T-helper 2 cell treated with Interferon-gamma antibody and Interleukin-4, amounts not matched to agents 5 μg/mL and 100 μg/mL, for 36 hours (primary cell): ENCODE measurements at regions not wholly inside any gene's neighbourhood (a gene's known extent, or its start where the extent isn't known, plus 50 kb on each side); places are given as distances from the start of the nearest gene placed in this dataset.
"Not testable (repeated sequence)": the region's sequence is repeated elsewhere in the genome, so short reads cannot be mapped to it uniquely, and the experiment has no call there.

ENCODE experiments used
- DNase-seq: peaks from one replicate; pipeline ENCODE4 v3.0.0; 2021; ENCODE audit warnings: low spot score
- H3K27ac Mint-ChIP-seq: one replicate; pipeline ENCODE4 v1.8.0; 2021; ENCODE audit warnings: mild to moderate bottlenecking, mixed read lengths
- H3K27me3 Mint-ChIP-seq: one replicate; pipeline ENCODE4 v1.8.0; 2021; ENCODE audit warnings: low read depth, mixed read lengths
- H3K36me3 Mint-ChIP-seq: one replicate; pipeline ENCODE4 v1.8.0; 2021; ENCODE audit warnings: low read depth, mixed read lengths
- H3K4me1 Mint-ChIP-seq: one replicate; pipeline ENCODE4 v1.8.0; 2021; ENCODE audit warnings: low read depth, mixed read lengths
- H3K4me3 Mint-ChIP-seq: one replicate; pipeline ENCODE4 v1.8.0; 2022; ENCODE audit warnings: mild to moderate bottlenecking, moderate library complexity, mixed read lengths
- H3K9me3 Mint-ChIP-seq: one replicate; pipeline ENCODE4 v1.8.0; 2021; ENCODE audit warnings: mixed read lengths

DNA sequence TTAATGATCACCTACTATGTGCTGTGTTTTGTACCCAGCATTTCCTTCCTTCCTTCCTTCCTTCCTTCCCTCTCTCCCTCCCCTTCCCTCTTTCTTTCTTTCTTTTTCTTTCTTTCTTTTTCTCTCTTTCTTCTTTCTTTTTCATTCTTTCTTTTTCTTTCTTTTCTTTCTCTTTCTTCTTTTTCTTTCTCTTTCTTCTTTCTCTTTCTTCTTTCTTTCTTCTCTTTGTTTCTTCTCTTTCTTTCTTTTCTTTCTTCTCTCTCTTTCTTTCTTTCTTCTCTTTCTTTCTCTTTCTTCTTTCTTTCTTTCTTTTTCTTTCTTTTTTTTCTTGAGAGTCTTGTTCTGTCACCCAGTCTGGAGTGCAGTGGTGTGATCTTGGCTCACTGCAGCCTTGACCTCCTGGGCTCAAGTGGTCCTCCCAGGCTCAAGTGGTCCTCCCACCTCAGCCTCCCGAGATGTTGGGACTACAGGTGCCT lies 165.7 kb upstream of the MVB12B start:
- Mint-ChIP-seq H3K4me1 (no peaks in the 10 kb centered on the region), H3K9me3 (no peaks in the 10 kb centered on the region), H3K27me3 (no peaks in the 10 kb centered on the region), H3K27ac (no peak overlapping the region), H3K4me3 (no peak overlapping the region), H3K36me3 (no peaks in the 10 kb centered on the region)
- no peak for DNase-seq

DNA sequence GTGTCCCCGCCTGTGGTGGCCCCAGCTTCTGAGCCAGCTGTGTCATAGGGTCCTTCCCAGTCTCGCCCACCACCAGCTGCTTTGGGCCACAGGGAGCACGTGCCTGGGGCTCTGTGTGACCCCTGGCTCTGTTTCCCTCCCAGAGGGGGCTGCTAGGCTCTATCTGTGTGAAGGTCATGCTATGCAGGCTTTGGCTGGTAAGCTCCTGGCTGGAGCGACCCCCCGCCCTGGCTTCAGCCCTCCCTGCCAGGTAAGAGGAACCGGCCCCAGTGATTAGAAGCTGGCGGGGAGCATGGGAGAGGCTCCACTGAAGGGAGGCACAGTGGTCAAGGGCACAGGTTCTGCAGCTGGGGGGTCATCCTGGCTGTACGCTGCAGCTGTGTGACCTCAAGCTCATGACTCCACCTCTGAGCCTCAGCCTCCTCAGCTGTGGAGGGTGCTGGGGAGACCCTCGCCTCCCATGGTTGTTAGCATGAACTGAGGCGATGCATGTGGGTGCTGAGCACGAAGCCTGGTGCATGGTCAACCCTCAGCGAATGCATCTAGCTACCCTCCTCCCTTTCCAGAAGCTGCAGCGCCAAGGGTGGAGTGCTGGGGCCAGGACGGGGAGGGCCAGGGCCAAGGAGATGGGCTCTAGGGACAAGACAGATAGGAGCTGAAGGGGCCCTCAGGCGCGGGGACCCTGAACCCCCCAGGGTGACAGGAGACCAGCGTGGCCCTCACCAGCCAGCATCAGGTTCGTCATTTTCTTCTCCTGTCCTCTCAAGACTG lies 163.8 kb upstream of the MVB12B start:
- Mint-ChIP-seq H3K27me3 (peaks cover 6% of the 10 kb centered on the region), H3K4me1 (no peaks in the 10 kb centered on the region), H3K36me3 (no peaks in the 10 kb centered on the region), H3K27ac (no peak overlapping the region), H3K4me3 (no peak overlapping the region), H3K9me3 (no peaks in the 10 kb centered on the region)
- DNase-seq: no peak

DNA sequence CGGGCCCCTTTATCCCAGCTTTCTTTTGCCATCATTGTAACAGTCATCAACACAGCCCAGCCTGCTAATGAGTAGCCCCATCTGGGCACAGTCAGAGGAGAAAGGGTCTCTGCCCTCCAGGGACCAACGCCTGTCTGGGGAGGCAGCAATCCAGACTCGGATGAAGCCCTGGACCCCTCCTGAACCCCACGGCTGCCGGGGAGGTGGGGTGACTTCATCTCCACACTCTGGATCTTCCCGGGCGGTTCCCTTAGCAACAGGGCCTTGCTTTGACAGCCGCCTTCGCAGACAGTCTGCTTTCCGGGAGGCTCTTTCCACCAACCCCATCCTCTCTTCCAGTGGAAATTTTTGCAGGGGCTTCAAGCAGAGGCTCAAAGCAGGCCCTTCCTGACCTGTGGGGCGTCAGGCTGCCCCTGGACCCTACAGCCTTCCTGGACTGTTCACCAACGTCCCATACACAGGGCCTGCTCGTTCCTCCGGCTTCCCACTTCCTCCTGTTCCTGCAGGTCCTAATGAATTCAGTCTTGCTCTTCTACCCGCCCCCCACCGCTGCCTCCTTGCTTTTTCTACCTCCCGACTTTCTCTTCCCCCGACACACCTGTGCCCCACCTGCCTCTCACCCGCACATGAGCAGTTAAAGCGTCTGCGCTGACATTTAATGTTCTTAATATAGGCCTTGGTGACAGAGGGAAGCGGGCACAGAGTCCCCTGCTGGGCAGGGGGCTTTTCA lies 161.7 kb upstream of the MVB12B start:
- no peak overlapping the region for H3K27ac Mint-ChIP-seq
- peaks cover 10% of the 10 kb centered on the region for H3K27me3 Mint-ChIP-seq
- H3K4me3 Mint-ChIP-seq: no peak overlapping the region
- H3K4me1 Mint-ChIP-seq: no peaks in the 10 kb centered on the region
- no peak for DNase-seq
- no peaks in the 10 kb centered on the region for H3K9me3 Mint-ChIP-seq
- H3K36me3 Mint-ChIP-seq: no peaks in the 10 kb centered on the region

DNA sequence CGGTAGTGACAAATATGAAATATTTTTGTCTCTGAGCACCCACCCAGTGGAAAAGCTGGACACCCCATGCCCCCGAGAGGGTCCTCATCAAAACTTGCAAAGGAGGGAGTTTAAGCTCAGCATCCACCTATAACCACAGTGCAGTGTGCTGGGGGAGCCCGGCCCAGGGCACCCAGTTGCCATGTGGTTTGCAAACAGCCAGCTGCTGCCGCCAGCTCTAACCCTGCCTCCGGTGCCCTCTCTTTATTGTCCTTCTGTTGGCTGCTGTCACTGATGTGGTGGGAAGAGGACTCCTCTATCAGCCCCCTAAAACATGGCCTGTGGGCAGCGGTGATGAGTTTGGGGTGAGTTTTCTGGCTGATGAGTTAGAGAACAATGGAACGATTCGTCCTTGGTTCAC lies 160.9 kb upstream of the MVB12B start:
- Mint-ChIP-seq H3K9me3 (no peaks in the 10 kb centered on the region), H3K36me3 (no peaks in the 10 kb centered on the region), H3K4me1 (no peaks in the 10 kb centered on the region), H3K4me3 (no peak overlapping the region), H3K27me3 (peaks cover 12% of the 10 kb centered on the region), H3K27ac (no peak overlapping the region)
- no peak for DNase-seq

DNA sequence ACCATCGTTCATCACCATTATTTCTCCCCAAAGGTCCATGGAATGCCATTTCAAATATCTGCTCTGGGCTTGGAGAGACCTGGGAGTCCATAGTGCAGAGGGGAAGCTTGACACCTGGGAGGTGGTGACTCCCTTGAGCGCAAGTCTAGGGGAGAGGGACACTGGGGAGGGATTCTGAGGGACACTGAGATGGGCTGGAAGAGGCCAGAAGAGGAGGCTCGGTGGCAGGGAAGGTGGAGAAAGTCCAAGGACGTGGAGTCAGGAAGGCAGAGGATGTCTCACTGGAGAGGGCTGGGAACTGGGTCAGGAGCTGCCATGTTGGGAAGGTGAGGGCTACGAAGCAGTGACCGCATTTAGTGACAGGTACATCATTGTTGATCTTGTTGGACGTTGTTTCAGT lies 160.3 kb upstream of the MVB12B start:
- no peaks in the 10 kb centered on the region for H3K36me3 Mint-ChIP-seq
- H3K4me1 Mint-ChIP-seq: no peaks in the 10 kb centered on the region
- H3K27ac Mint-ChIP-seq: no peak overlapping the region
- peaks cover 12% of the 10 kb centered on the region for H3K27me3 Mint-ChIP-seq
- H3K9me3 Mint-ChIP-seq: no peaks in the 10 kb centered on the region
- no peak overlapping the region for H3K4me3 Mint-ChIP-seq
- no peak for DNase-seq

DNA sequence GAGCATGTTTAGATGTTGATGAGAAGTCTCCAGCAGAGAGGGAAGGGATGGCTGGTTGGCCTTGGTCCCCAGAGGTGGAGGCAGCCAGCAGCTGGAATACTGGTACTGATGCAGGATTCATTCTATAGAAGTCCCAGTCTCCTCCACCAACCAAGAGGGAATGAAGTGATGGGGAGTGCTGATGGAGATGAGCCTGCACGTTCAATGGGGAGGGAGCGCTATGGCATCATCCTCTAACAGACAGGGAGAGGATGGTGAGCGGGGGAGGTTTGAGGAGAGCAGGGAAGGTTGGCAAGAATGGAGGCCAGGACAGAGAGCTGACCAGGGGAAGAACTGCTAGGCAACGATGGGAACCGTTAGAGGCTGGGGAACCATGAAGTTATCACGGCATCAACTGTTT lies 159.8 kb upstream of the MVB12B start:
- no peak overlapping the region for H3K27ac Mint-ChIP-seq
- H3K36me3 Mint-ChIP-seq: no peaks in the 10 kb centered on the region
- no peak overlapping the region for H3K4me3 Mint-ChIP-seq
- no peak for DNase-seq
- H3K27me3 Mint-ChIP-seq: peaks cover 12% of the 10 kb centered on the region
- H3K4me1 Mint-ChIP-seq: no peaks in the 10 kb centered on the region
- no peaks in the 10 kb centered on the region for H3K9me3 Mint-ChIP-seq

DNA sequence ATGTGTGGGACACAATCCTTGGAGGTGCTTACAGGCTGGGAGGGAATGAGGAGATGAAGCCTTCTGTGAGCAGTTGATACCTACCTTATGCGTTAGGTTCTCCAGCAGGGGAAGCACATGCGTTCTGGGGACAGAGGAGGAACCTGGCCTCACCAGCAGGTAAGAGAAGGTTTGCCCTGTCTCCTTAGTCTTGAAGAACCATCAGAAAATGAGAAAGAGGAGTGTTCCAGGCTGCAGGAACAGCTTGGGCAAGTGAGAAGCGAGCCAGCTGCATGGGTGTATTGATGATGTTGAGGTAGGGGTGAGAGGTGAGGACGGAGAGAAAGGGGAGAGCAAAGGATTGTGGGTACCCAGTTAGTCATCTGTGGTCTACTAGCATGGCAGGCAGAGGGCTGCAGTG lies 156.9 kb upstream of the MVB12B start:
- DNase-seq: no peak
- Mint-ChIP-seq H3K4me3 (no peak overlapping the region), H3K4me1 (no peaks in the 10 kb centered on the region), H3K27me3 (peaks cover 12% of the 10 kb centered on the region), H3K27ac (no peak overlapping the region), H3K9me3 (no peaks in the 10 kb centered on the region), H3K36me3 (no peaks in the 10 kb centered on the region)

DNA sequence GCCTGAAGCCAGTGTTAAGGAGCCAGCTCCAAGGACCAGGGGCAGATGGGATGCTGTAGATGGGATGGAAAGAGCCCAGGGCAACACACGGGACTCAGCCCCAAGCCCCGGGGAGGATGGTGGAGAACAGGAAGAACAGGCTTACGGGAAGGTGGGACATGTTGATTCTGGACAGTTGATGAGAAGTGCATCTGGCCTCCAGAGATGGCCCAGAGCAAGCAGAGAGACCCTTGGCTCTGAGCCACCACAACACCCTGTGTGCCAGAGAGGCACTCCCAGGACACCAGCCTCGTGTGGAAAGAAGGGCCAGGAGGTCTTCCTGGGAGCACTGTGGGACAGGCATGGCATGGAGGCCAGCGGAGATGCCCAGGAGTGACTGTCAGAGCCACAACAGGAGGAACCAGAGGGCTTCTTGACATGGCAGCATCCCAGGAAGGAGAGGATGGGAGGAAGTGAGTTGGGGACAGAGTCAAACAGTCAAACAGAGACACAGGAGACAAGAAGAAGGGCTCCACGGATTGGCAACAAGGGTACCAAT lies 156.3 kb upstream of the MVB12B start:
- Mint-ChIP-seq H3K9me3 (no peaks in the 10 kb centered on the region), H3K4me1 (no peaks in the 10 kb centered on the region), H3K4me3 (no peak overlapping the region), H3K27ac (no peak overlapping the region), H3K27me3 (peaks cover 12% of the 10 kb centered on the region), H3K36me3 (no peaks in the 10 kb centered on the region)
- DNase-seq: no peak

DNA sequence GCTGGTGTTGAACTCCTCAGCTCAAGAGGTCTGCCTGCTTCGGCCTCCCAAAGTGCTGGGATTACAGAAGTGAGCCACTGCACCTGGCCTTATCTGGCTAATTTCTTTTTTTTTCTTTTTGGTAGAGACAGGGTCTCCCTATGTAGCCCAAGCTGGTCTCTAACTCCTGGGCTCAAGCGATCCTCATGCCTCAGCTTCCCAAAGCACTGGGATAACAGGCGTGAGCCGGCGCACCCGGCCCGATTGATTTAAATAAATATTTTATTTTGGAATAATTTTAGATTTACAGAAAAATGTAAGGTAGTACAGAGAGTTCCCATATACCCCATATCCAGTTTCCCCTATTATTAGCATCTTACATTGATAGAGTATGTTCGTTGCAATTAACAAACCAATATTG lies 155.0 kb upstream of the MVB12B start:
- H3K4me1 Mint-ChIP-seq: no peaks in the 10 kb centered on the region
- no peak overlapping the region for H3K4me3 Mint-ChIP-seq
- no peaks in the 10 kb centered on the region for H3K9me3 Mint-ChIP-seq
- peaks cover 16% of the 10 kb centered on the region for H3K27me3 Mint-ChIP-seq
- DNase-seq: no peak
- no peaks in the 10 kb centered on the region for H3K36me3 Mint-ChIP-seq
- no peak overlapping the region for H3K27ac Mint-ChIP-seq

DNA sequence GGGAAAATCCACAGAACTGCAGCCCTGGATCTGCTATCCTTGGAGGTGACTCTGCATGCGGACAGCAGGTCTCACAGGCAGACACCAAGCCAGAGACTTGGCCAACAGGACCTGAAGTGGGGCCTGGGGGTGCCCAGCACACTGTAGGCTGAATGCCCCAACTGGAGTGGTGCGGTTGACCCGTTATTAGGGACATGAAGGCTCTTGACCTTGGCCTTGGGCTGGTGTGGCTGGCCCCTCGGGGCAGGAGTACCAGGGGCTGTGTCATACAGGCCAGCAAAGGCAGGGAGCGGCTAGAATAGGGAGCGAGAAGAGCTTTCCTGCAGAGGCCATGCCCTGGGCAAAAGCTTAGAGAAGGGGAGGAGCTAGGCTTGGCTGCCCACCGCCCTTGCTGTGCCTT lies 153.2 kb upstream of the MVB12B start:
- peaks cover 22% of the 10 kb centered on the region for H3K27me3 Mint-ChIP-seq
- DNase-seq: no peak
- H3K9me3 Mint-ChIP-seq: no peaks in the 10 kb centered on the region
- H3K27ac Mint-ChIP-seq: no peak overlapping the region
- no peaks in the 10 kb centered on the region for H3K36me3 Mint-ChIP-seq
- no peaks in the 10 kb centered on the region for H3K4me1 Mint-ChIP-seq
- H3K4me3 Mint-ChIP-seq: no peak overlapping the region

DNA sequence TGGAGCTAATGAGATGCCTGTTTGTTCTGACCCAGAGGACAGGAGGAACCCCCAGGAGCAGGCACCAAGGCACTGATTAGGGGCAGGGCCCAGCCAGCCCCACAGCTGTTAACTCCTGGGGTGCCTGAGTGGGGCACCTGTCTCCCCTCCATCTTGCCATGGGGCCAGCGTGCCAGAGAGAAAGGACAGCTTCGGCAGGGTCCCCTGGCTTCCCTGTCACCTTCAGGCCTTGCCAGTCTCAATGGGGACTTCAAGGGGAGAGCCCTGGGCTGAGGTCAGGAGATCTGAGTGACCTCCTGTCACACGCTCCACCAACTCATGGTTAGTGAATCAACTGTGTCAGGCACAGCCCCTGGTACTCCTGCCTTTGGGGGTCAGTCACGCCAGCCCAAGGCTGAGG lies 152.7 kb upstream of the MVB12B start:
- no peak for DNase-seq
- no peaks in the 10 kb centered on the region for H3K4me1 Mint-ChIP-seq
- no peaks in the 10 kb centered on the region for H3K9me3 Mint-ChIP-seq
- no peaks in the 10 kb centered on the region for H3K36me3 Mint-ChIP-seq
- no peak overlapping the region for H3K27ac Mint-ChIP-seq
- no peak overlapping the region for H3K4me3 Mint-ChIP-seq
- peaks cover 23% of the 10 kb centered on the region for H3K27me3 Mint-ChIP-seq

DNA sequence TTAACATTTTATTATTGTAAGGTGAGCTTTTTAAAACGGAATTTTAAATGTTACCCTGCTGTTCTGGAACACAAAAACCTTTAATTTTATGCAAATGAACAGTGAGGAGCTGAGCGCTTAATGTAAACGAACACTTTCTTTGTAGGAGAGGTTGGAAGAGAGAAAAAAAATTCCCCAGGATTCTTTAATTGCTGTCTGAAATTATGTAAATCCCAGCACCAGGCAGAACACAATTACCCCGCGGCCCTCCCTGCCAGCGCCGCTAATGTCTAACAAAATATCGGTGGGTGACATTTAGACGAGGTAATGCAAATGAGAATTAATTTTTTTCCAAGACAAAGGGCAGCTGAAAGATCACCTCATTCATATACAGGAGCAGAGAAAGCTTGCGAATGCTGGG lies 143.4 kb upstream of the MVB12B start:
- Mint-ChIP-seq H3K4me1 (no peaks in the 10 kb centered on the region), H3K4me3 (no peak overlapping the region), H3K9me3 (peaks cover 4% of the 10 kb centered on the region), H3K27ac (no peak overlapping the region), H3K36me3 (no peaks in the 10 kb centered on the region), H3K27me3 (peaks cover 23% of the 10 kb centered on the region)
- DNase-seq: no peak

DNA sequence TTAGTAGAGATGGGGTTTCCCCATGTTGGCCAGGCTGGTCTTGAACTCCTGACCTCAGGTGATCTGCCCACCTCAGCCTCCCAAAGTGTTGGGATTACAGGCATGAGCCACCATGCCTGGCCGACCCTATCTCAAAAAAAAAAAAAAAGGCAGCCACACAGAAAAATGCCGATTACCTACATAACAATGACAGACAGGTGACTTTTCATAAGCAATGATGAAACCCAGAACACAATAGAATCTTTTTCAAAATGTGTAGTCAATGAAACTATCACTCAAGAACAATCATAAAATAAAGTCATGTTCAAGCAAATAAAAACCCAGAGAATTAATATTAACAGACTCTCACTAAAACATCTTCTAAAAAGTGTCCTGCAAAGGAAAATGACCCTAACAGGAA lies 135.6 kb upstream of the MVB12B start:
- not testable (repeated sequence) for H3K4me3 Mint-ChIP-seq, DNase-seq

DNA sequence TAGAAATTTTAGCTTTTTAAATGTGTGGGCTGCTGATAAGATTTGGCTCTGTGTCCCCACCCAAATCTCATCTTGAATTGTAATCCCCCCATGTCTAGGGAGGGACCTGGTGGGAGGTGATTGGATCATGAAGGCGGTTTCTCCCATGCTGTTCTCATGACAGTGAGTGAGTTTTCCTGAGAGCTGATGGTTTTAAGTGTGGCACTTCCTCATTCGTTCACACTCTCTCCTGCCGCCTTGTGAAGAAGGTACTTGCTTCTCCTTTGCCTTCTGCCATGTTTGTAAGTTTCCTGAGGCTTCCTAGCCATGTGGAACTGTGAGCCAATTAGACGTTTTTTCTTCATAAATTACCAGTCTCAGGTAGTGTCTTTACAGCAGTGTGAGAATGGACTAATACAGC lies 127.8 kb upstream of the MVB12B start:
- Mint-ChIP-seq H3K27me3 (peaks cover 18% of the 10 kb centered on the region), H3K4me1 (no peaks in the 10 kb centered on the region), H3K27ac (no peak overlapping the region), H3K36me3 (no peaks in the 10 kb centered on the region), H3K4me3 (no peak overlapping the region), H3K9me3 (no peaks in the 10 kb centered on the region)
- no peak for DNase-seq

More for the DNA sequence above, 135.6 kb upstream of the MVB12B start:
- peaks cover 11% of the 10 kb centered on the region for H3K27me3 Mint-ChIP-seq
- not testable (repeated sequence) for H3K27ac Mint-ChIP-seq, H3K9me3 Mint-ChIP-seq, H3K36me3 Mint-ChIP-seq, H3K4me1 Mint-ChIP-seq
